Transverse colon (tissue), 4 donors: ENCODE measurements at regions not wholly inside any gene's neighbourhood (a gene's known extent, or its start where the extent isn't known, plus 50 kb on each side); places are given as distances from the start of the nearest gene placed in this dataset.

Source experiments
- CTCF ChIP-seq, 5 experiments: fragments of 200-600 bp in 3 of 5; fragments of 450-650 bp in 2 of 5; sonication (generic) in 3 of 5; IDR thresholded peaks; 1 replicate in 2 of 5; 2 replicates in 3 of 5; pipeline ENCODE4 v1.5.1; 2016 to 2017; ENCODE audit warnings: antibody characterized with exemption in 5 of 5, inconsistent platforms in 3 of 5, mild to moderate bottlenecking in 2 of 5, moderate library complexity in 1 of 5
- POLR2AphosphoS5 ChIP-seq, 3 donors: sonication (generic); formaldehyde crosslinking; IDR thresholded peaks; one replicate each; pipeline ENCODE4 v1.6.1; 2016; ENCODE audit warnings: antibody characterized with exemption in 3 of 3

DNA sequence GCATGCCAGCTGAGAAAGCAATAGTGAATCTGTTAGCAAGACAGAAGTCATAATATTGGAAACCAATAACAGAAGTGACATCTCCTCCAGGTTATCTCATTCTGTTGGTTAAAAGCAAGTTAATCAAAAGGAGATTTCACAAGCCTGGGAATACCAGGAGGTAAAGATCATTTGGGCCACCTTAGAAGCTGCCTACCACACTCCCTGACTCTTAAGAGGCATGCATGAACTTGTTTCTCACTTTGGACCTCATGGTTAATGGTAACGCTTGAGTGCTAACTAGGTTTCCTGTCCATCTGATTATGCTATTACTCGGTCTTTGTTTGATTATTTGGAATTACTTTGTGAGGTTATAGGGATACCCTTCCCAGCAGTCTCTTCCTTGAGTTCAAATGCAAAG lies 650.8 kb upstream of the SGO1 start:
- TF ChIP-seq CTCF (IDR thresholded peaks at IDR 0.05) = no peak
- no peak for TF ChIP-seq POLR2AphosphoS5 (IDR thresholded peaks at IDR 0.05)
